Ishikawa (cell line): ENCODE measurements at regions not wholly inside any gene's neighbourhood (a gene's known extent, or its start where the extent isn't known, plus 50 kb on each side); places are given as distances from the start of the nearest gene placed in this dataset.
A peak's percentile ranks its signal among the peaks of the same experiment; 100 is the strongest.

ENCODE experiments used
- CEBPB ChIP-seq: IDR thresholded peaks from 2 replicates; pipeline ENCODE4 v1.6.1; 2012
- EGR1 ChIP-seq: IDR thresholded peaks from 2 replicates; pipeline ENCODE4 v1.6.1; 2012
- EP300 ChIP-seq: IDR thresholded peaks from 2 replicates; pipeline ENCODE4 v1.6.1; 2012; ENCODE audit warnings: borderline replicate concordance
- FOXM1 ChIP-seq: IDR thresholded peaks from 2 replicates; pipeline ENCODE4 v1.6.1; 2012; ENCODE audit warnings: low read depth, borderline replicate concordance
- MAX ChIP-seq: IDR thresholded peaks from 2 replicates; pipeline ENCODE4 v1.6.1; 2012
- NFIC ChIP-seq: IDR thresholded peaks from 2 replicates; pipeline ENCODE4 v1.6.1; 2012
- RAD21 ChIP-seq: IDR thresholded peaks from 2 replicates; pipeline ENCODE4 v1.6.1; 2012; ENCODE audit warnings: low read depth
- REST ChIP-seq: IDR thresholded peaks from 2 replicates; pipeline ENCODE4 v1.6.1; 2012; ENCODE audit warnings: low read depth, mild to moderate bottlenecking
- TCF12 ChIP-seq: IDR thresholded peaks from 2 replicates; pipeline ENCODE4 v1.6.1; 2012; ENCODE audit warnings: low read depth
- TEAD4 ChIP-seq: IDR thresholded peaks from 2 replicates; pipeline ENCODE4 v1.6.1; 2012
- YY1 ChIP-seq: IDR thresholded peaks from 2 replicates; pipeline ENCODE4 v1.6.1; 2012; ENCODE audit warnings: low read depth
- ZBTB7A ChIP-seq: IDR thresholded peaks from 2 replicates; pipeline ENCODE4 v1.6.1; 2012; ENCODE audit warnings: low read depth

- TF ChIP-seq ZBTB7A: no peak
- no peak for TF ChIP-seq EP300
- peak; percentile 75 for TF ChIP-seq RAD21
- no peak for TF ChIP-seq TEAD4
- no peak for TF ChIP-seq YY1
- TF ChIP-seq TCF12: no peak
- TF ChIP-seq EGR1: no peak
- no peak for TF ChIP-seq CEBPB
- TF ChIP-seq NFIC: no peak
- no peak for TF ChIP-seq REST
- TF ChIP-seq MAX: no peak
- no peak for TF ChIP-seq FOXM1
These were observed 171.4 kb downstream of the NSUN3 start for GRCh38 chr3:94234177-94234788.
